IMR-90 (cell line): ENCODE measurements at regions not wholly inside any gene's neighbourhood (a gene's known extent, or its start where the extent isn't known, plus 50 kb on each side); places are given as distances from the start of the nearest gene placed in this dataset.

Experiments
- BHLHE40 ChIP-seq: fragments of 150-350 bp; IDR thresholded peaks from 2 replicates; pipeline ENCODE4 v1.6.1; 2016; ENCODE audit warnings: mild to moderate bottlenecking, low read depth, low read length
- CTCF ChIP-seq: conservative IDR thresholded peaks from 2 replicates; pipeline ENCODE4 v1.5.1; 2012; ENCODE audit warnings: mild to moderate bottlenecking, low read depth, low read length, improper control_type of control experiment
- FOS ChIP-seq: fragments of 150-350 bp; IDR thresholded peaks from 2 replicates; pipeline ENCODE4 v1.6.1; 2016; ENCODE audit warnings: low read depth, low read length
- MAZ ChIP-seq: IDR thresholded peaks from 2 replicates; pipeline ENCODE4 v1.6.1; 2012; ENCODE audit warnings: low read depth, mild to moderate bottlenecking, low read length, improper control_type of control experiment, moderate library complexity, borderline replicate concordance
- NFE2L2 ChIP-seq: fragments of 150-350 bp; IDR thresholded peaks from 2 replicates; pipeline ENCODE4 v1.6.1; 2016; ENCODE audit warnings: low read depth, mild to moderate bottlenecking, low read length
- POLR2A ChIP-seq: IDR thresholded peaks from 2 replicates; pipeline ENCODE4 v1.6.1; 2012; ENCODE audit warnings: mild to moderate bottlenecking, low read depth, low read length
- RCOR1 ChIP-seq: IDR thresholded peaks from 2 replicates; pipeline ENCODE4 v1.6.1; 2012; ENCODE audit warnings: mild to moderate bottlenecking, low read length, improper control_type of control experiment; ENCODE audit not compliant: insufficient replicate concordance
- TF ChIP-seq, protein P1 (sequence below): fragments of 150-350 bp; IDR thresholded peaks from 2 replicates; pipeline ENCODE4 v1.6.1; 2016; ENCODE audit warnings: low read depth, mild to moderate bottlenecking, low read length, moderate library complexity, borderline replicate concordance
- TF ChIP-seq, protein P2 (sequence below): fragments of 150-350 bp; IDR thresholded peaks from 2 replicates; pipeline ENCODE4 v1.6.1; 2017; ENCODE audit warnings: mild to moderate bottlenecking, antibody characterized with exemption, low read length, low read depth

- TF ChIP-seq POLR2A = no peak
- TF ChIP-seq CTCF = no peak
- no peak for TF ChIP-seq RCOR1
- TF ChIP-seq, protein P1, sequence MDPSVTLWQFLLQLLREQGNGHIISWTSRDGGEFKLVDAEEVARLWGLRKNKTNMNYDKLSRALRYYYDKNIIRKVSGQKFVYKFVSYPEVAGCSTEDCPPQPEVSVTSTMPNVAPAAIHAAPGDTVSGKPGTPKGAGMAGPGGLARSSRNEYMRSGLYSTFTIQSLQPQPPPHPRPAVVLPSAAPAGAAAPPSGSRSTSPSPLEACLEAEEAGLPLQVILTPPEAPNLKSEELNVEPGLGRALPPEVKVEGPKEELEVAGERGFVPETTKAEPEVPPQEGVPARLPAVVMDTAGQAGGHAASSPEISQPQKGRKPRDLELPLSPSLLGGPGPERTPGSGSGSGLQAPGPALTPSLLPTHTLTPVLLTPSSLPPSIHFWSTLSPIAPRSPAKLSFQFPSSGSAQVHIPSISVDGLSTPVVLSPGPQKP = no peak
- TF ChIP-seq, protein P2, sequence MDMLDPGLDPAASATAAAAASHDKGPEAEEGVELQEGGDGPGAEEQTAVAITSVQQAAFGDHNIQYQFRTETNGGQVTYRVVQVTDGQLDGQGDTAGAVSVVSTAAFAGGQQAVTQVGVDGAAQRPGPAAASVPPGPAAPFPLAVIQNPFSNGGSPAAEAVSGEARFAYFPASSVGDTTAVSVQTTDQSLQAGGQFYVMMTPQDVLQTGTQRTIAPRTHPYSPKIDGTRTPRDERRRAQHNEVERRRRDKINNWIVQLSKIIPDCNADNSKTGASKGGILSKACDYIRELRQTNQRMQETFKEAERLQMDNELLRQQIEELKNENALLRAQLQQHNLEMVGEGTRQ = no peak
- no peak for TF ChIP-seq MAZ
- no peak for TF ChIP-seq BHLHE40
- no peak for TF ChIP-seq FOS
- no peak for TF ChIP-seq NFE2L2
Observed at GRCh38 chr13:111642156-111642767, 321.8 kb downstream of the TEX29 start.
